ENCODE measurements at regions not wholly inside any gene's neighbourhood (a gene's known extent, or its start where the extent isn't known, plus 50 kb on each side); places are given as distances from the start of the nearest gene placed in this dataset.
A peak's percentile ranks its signal among the peaks of the same experiment; 100 is the strongest.
"Not testable (repeated sequence)": the region's sequence is repeated elsewhere in the genome, so short reads cannot be mapped to it uniquely, and the experiment has no call there.

GRCh38 chr18:60246606-60247005 lies 126.0 kb downstream of the MC4R start:
- no peak for DNase-seq (ENCODE audit: low read depth)
- TF ChIP-seq CTCF (conservative IDR thresholded peaks at IDR 0.05; ENCODE audit: low read depth, low read length), result no peak

GRCh38 chr18:60245096-60245495 lies 127.5 kb downstream of the MC4R start:
- TF ChIP-seq CTCF (conservative IDR thresholded peaks at IDR 0.05; ENCODE audit: low read depth, low read length), result no peak
- no peak for DNase-seq (ENCODE audit: low read depth)
- H3K4me3 ChIP-seq (ENCODE audit: low read depth, low read length), result no peak overlapping the region

More at GRCh38 chr18:60246606-60247005, 126.0 kb downstream of the MC4R start:
- no peak overlapping the region for H3K4me3 ChIP-seq (ENCODE audit: low read depth, low read length)

- not testable (repeated sequence) for H3K4me3 ChIP-seq (ENCODE audit: low read depth, low read length); DNase-seq (ENCODE audit: low read depth)
Measured at GRCh38 chr18:60239024-60239710, 133.4 kb downstream of the MC4R start.

- DNase-seq (ENCODE audit: low read depth), result peak; percentile 22
- H3K4me3 ChIP-seq (ENCODE audit: low read depth, low read length), result no peak overlapping the region
- TF ChIP-seq CTCF (conservative IDR thresholded peaks at IDR 0.05; ENCODE audit: low read depth, low read length), result no peak
Measured at GRCh38 chr18:60235164-60235563, 137.4 kb downstream of the MC4R start.

GRCh38 chr18:60232541-60232940 lies 140.0 kb downstream of the MC4R start:
- H3K4me3 ChIP-seq (ENCODE audit: low read depth, low read length), result no peak overlapping the region
- DNase-seq (ENCODE audit: low read depth), result peak; percentile 50
- no peak for TF ChIP-seq CTCF (conservative IDR thresholded peaks at IDR 0.05; ENCODE audit: low read depth, low read length)

- TF ChIP-seq CTCF (conservative IDR thresholded peaks at IDR 0.05; ENCODE audit: low read depth, low read length), result no peak
- no peak overlapping the region for H3K4me3 ChIP-seq (ENCODE audit: low read depth, low read length)
- DNase-seq (ENCODE audit: low read depth), result no peak
Measured at GRCh38 chr18:60228609-60229595, 143.7 kb downstream of the MC4R start.

- TF ChIP-seq CTCF (conservative IDR thresholded peaks at IDR 0.05; ENCODE audit: low read depth, low read length), result no peak
- H3K4me3 ChIP-seq (ENCODE audit: low read depth, low read length), result no peak overlapping the region
- DNase-seq (ENCODE audit: low read depth), result no peak
Measured at GRCh38 chr18:60215432-60215831, 157.1 kb downstream of the MC4R start.

Data from choroid plexus epithelial cell (primary cell).